Progenitor cell of endocrine pancreas (in vitro differentiated cells): ENCODE measurements at regions not wholly inside any gene's neighbourhood (a gene's known extent, or its start where the extent isn't known, plus 50 kb on each side); places are given as distances from the start of the nearest gene placed in this dataset.
A peak's percentile ranks its signal among the peaks of the same experiment; 100 is the strongest.

Experiments used
- DNase-seq: peaks from one replicate; pipeline ENCODE4 v3.0.0; 2021; ENCODE audit warnings: low spot score; ENCODE audit not compliant: unreplicated experiment
- H3K27ac Mint-ChIP-seq: 2 replicates; pipeline ENCODE4 v1.8.0; 2021; ENCODE audit warnings: mild to moderate bottlenecking, moderate library complexity, mixed read lengths
- H3K27me3 Mint-ChIP-seq: 2 replicates; pipeline ENCODE4 v1.8.0; 2021; ENCODE audit warnings: mixed read lengths
- H3K36me3 Mint-ChIP-seq: 2 replicates; pipeline ENCODE4 v1.8.0; 2022; ENCODE audit warnings: mixed read lengths; ENCODE audit not compliant: insufficient read depth
- H3K4me1 Mint-ChIP-seq: 2 replicates; pipeline ENCODE4 v1.8.0; 2021; ENCODE audit warnings: low read depth, mixed read lengths
- H3K4me3 Mint-ChIP-seq: 2 replicates; pipeline ENCODE4 v1.8.0; 2021; ENCODE audit warnings: low read depth, mild to moderate bottlenecking, moderate library complexity, mixed read lengths
- H3K9me3 Mint-ChIP-seq: 2 replicates; pipeline ENCODE4 v1.8.0; 2021; ENCODE audit warnings: low read depth, mixed read lengths
- TF ChIP-seq, protein P1 (sequence below): fragments of 200-600 bp; sonication (generic); IDR thresholded peaks from one replicate; pipeline ENCODE4 v1.5.0; 2021; ENCODE audit warnings: antibody characterized with exemption, mild to moderate bottlenecking; ENCODE audit not compliant: unreplicated experiment

DNA sequence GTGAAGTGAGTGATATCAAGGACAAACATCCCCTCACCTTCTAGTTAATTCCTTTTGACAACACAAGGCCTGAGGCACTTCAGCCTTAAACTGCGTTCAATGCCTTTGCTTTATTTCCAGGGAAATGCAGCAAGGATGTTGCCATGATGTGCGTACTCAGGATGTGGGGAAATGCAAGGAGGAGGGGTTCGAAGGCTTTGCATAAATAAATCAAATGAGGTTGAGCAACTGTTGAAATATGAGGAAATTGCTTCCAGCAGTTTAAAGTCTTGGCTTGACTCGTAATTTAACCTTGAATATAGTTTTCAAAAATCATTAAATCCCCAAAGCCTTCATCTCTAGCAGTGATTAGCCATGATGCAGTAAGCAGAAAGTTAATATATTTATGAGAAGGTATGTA is 81.8 kb upstream of the CCL2 start:
- no peak overlapping the region for H3K4me3 Mint-ChIP-seq
- TF ChIP-seq, protein P1, sequence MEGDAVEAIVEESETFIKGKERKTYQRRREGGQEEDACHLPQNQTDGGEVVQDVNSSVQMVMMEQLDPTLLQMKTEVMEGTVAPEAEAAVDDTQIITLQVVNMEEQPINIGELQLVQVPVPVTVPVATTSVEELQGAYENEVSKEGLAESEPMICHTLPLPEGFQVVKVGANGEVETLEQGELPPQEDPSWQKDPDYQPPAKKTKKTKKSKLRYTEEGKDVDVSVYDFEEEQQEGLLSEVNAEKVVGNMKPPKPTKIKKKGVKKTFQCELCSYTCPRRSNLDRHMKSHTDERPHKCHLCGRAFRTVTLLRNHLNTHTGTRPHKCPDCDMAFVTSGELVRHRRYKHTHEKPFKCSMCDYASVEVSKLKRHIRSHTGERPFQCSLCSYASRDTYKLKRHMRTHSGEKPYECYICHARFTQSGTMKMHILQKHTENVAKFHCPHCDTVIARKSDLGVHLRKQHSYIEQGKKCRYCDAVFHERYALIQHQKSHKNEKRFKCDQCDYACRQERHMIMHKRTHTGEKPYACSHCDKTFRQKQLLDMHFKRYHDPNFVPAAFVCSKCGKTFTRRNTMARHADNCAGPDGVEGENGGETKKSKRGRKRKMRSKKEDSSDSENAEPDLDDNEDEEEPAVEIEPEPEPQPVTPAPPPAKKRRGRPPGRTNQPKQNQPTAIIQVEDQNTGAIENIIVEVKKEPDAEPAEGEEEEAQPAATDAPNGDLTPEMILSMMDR: no peak
- DNase-seq: no peak
- H3K27me3 Mint-ChIP-seq: no peaks in the 10 kb centered on the region
- no peak overlapping the region for H3K27ac Mint-ChIP-seq
- no peaks in the 10 kb centered on the region for H3K4me1 Mint-ChIP-seq
- peaks cover 4% of the 10 kb centered on the region for H3K9me3 Mint-ChIP-seq
- H3K36me3 Mint-ChIP-seq: no peaks in the 10 kb centered on the region

DNA sequence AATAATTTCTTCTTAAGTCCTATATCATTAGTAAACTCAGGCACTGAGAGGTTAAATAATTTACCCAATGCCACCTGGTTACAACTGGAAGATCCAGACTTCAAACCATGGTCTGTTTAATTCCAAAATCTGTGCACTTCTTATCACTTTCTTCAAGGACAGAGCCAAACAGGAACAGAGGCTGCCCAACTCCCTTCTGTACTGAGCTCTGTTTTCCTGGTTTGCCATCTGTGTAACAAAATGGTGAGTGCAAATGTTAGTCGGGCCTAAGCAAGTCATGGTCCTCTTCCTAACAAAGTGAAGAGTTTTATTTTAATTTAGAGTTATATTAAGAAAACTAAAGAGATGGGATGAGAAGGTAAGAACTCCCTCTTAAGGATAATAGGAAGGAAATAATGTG is 80.6 kb upstream of the CCL2 start:
- no peak overlapping the region for H3K4me3 Mint-ChIP-seq
- no peak for DNase-seq
- no peaks in the 10 kb centered on the region for H3K4me1 Mint-ChIP-seq
- H3K27ac Mint-ChIP-seq: no peak overlapping the region
- H3K36me3 Mint-ChIP-seq: no peaks in the 10 kb centered on the region
- TF ChIP-seq, protein P1: no peak
- no peaks in the 10 kb centered on the region for H3K27me3 Mint-ChIP-seq
- peaks cover 4% of the 10 kb centered on the region for H3K9me3 Mint-ChIP-seq

DNA sequence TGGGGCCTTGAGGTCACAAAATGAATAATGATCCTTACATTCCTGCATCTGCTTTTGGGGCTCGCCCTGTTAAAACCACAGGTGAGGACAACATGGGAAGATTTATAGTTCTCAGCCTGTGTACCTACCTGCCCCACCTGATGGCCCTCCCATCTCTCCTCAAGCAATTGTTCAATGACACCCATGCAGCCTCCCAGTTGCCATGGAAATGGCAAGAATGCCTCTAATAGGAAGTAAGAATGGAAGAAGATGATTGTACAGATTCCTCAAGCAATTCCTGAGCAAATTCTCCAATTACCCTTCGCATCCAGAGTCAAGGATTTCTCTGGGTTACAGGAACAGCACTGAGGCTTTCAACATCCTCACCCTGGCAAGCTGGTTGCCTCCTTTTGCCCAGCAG is 78.6 kb upstream of the CCL2 start:
- H3K27ac Mint-ChIP-seq: no peak overlapping the region
- H3K27me3 Mint-ChIP-seq: peaks cover 2% of the 10 kb centered on the region
- no peaks in the 10 kb centered on the region for H3K4me1 Mint-ChIP-seq

DNA sequence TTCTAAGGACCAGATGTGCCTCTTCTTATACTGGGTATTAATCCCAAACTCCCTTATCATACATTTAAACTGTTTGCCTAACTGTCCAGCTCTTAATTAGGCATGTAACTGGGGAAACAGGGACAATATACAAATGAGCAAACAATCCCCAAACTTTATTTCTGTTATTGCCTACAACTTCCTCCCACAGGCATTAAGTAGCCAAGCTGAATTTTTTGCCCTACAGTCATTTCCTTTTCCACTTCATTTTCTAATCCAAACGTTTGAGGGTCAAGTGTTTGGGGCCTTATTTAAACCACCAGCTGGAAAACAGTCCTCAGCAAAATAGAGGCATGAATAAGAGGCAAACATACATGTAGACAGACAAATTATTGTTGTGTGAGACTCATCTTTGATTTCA is 77.4 kb upstream of the CCL2 start:
- Mint-ChIP-seq H3K9me3 (no peaks in the 10 kb centered on the region), H3K4me3 (no peak overlapping the region), H3K27me3 (peaks cover 2% of the 10 kb centered on the region), H3K36me3 (no peaks in the 10 kb centered on the region), H3K4me1 (no peaks in the 10 kb centered on the region), H3K27ac (no peak overlapping the region)
- DNase-seq: no peak
- TF ChIP-seq, protein P1: no peak

More for the DNA sequence above, 78.6 kb upstream of the CCL2 start:
- no peak overlapping the region for H3K4me3 Mint-ChIP-seq
- H3K9me3 Mint-ChIP-seq: peaks cover 4% of the 10 kb centered on the region
- TF ChIP-seq, protein P1: no peak
- H3K36me3 Mint-ChIP-seq: no peaks in the 10 kb centered on the region
- no peak for DNase-seq

DNA sequence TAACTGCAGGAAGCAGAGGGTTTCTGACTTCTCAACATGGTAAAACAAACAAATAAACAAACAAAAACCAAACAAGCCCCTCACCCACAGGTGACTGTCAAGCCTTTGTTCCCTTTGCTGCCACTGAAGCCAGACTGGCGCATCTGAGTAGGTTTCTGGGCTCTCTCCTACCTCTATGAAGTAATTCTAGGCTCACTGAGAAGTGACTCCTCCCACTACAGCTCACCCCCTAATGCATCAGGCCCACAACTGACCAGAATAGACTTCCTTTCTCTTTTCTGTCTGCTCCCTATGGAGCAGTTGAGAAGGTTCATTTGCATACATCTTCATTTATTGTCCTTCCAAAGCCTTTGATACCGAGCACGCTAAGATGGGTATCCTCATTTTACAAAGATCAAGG is 77.0 kb upstream of the CCL2 start:
- H3K27ac Mint-ChIP-seq: no peak overlapping the region
- H3K27me3 Mint-ChIP-seq: peaks cover 2% of the 10 kb centered on the region
- H3K36me3 Mint-ChIP-seq: no peaks in the 10 kb centered on the region
- H3K9me3 Mint-ChIP-seq: no peaks in the 10 kb centered on the region
- no peaks in the 10 kb centered on the region for H3K4me1 Mint-ChIP-seq
- no peak for DNase-seq
- no peak overlapping the region for H3K4me3 Mint-ChIP-seq
- TF ChIP-seq, protein P1: peak; percentile 32
